Astrocyte (in vitro differentiated cells and primary cell): ENCODE measurements at regions not wholly inside any gene's neighbourhood (a gene's known extent, or its start where the extent isn't known, plus 50 kb on each side); places are given as distances from the start of the nearest gene placed in this dataset.

Source experiments
- DNase-seq: peaks from one replicate; pipeline ENCODE4 v3.0.0-alpha.2; 2010; ENCODE audit warnings: low read depth
- FAIRE-seq: peaks from 2 replicates; lab custom pipeline; 2011; peaks lifted over from hg19 to GRCh38; lab: Jason Lieb, UNC
- H2AFZ ChIP-seq: 2 replicates; pipeline ENCODE4 v1.6.0; 2012; ENCODE audit warnings: low read depth, low read length, inconsistent platforms
- H3K27ac ChIP-seq: 2 replicates; pipeline ENCODE4 v1.5.1; 2011; ENCODE audit warnings: low read depth, low read length, inconsistent platforms
- H3K27me3 ChIP-seq: 2 replicates; pipeline ENCODE4 v1.6.0; 2011; ENCODE audit warnings: low read length, inconsistent platforms; ENCODE audit not compliant: insufficient read depth
- H3K36me3 ChIP-seq: 2 replicates; pipeline ENCODE4 v1.5.1; 2011; ENCODE audit warnings: low read length, inconsistent platforms; ENCODE audit not compliant: insufficient read depth
- H3K4me1 ChIP-seq: 2 replicates; pipeline ENCODE4 v1.5.1; 2011; ENCODE audit warnings: low read length, inconsistent platforms; ENCODE audit not compliant: insufficient read depth
- H3K4me2 ChIP-seq: 2 replicates; pipeline ENCODE4 v1.6.0; 2012; ENCODE audit warnings: low read length, inconsistent platforms
- H3K4me3 ChIP-seq: 2 replicates; pipeline ENCODE4 v1.5.1; 2011; ENCODE audit warnings: low read depth, mild to moderate bottlenecking, low read length, inconsistent platforms; ENCODE audit not compliant: insufficient read depth
- H3K79me2 ChIP-seq: 2 replicates; pipeline ENCODE4 v1.6.0; 2012; ENCODE audit warnings: mild to moderate bottlenecking, low read length, inconsistent platforms; ENCODE audit not compliant: insufficient read depth
- H3K9ac ChIP-seq: 2 replicates; pipeline ENCODE4 v1.6.0; 2012; ENCODE audit warnings: mild to moderate bottlenecking, low read length, inconsistent platforms
- H3K9me3 ChIP-seq: 2 replicates; pipeline ENCODE4 v1.5.1; 2012; ENCODE audit warnings: low read depth, mild to moderate bottlenecking, low read length, inconsistent platforms; ENCODE audit not compliant: insufficient read depth
- H4K20me1 ChIP-seq: 2 replicates; pipeline ENCODE4 v1.6.0; 2012; ENCODE audit warnings: low read length, inconsistent platforms; ENCODE audit not compliant: insufficient read depth
- H3K27ac Mint-ChIP-seq: one replicate; pipeline ENCODE4 v1.8.0; 2021; ENCODE audit warnings: mild to moderate bottlenecking, mixed read lengths; ENCODE audit not compliant: unreplicated experiment
- H3K27me3 Mint-ChIP-seq: one replicate; pipeline ENCODE4 v1.8.0; 2021; ENCODE audit warnings: low read depth, mixed read lengths; ENCODE audit not compliant: unreplicated experiment
- H3K36me3 Mint-ChIP-seq: one replicate; pipeline ENCODE4 v1.8.0; 2021; ENCODE audit warnings: low read depth, mixed read lengths; ENCODE audit not compliant: unreplicated experiment
- H3K4me1 Mint-ChIP-seq: one replicate; pipeline ENCODE4 v1.8.0; 2021; ENCODE audit warnings: low read depth, mixed read lengths; ENCODE audit not compliant: unreplicated experiment
- H3K4me3 Mint-ChIP-seq: one replicate; pipeline ENCODE4 v1.8.0; 2021; ENCODE audit warnings: mild to moderate bottlenecking, moderate library complexity, mixed read lengths; ENCODE audit not compliant: unreplicated experiment
- H3K9me3 Mint-ChIP-seq: one replicate; pipeline ENCODE4 v1.8.0; 2021; ENCODE audit warnings: mild to moderate bottlenecking, mixed read lengths; ENCODE audit not compliant: unreplicated experiment
- CTCF ChIP-seq: IDR thresholded peaks from 2 replicates; pipeline ENCODE4 v1.5.1; 2011; ENCODE audit warnings: low read depth, mild to moderate bottlenecking, inconsistent platforms, low read length, moderate library complexity; ENCODE audit not compliant: insufficient read depth
- EZH2 ChIP-seq: IDR thresholded peaks from 2 replicates; pipeline ENCODE4 v1.6.1; 2012; ENCODE audit warnings: mild to moderate bottlenecking, low read length, inconsistent platforms; ENCODE audit not compliant: insufficient read depth

GRCh38 chr6:45743028-45743615 lies 272.5 kb downstream of the CLIC5 start:
- Histone ChIP-seq H3K79me2 (no peaks in the 10 kb centered on the region), H3K27me3 (no peaks in the 10 kb centered on the region), H3K27ac (no peak overlapping the region), H2AFZ (no peak overlapping the region), H4K20me1 (no peaks in the 10 kb centered on the region), H3K4me2 (no peak overlapping the region), H3K9me3 (no peaks in the 10 kb centered on the region), H3K4me1 (peaks cover 6% of the 10 kb centered on the region), H3K9ac (no peak overlapping the region), H3K4me3 (no peak overlapping the region), H3K36me3 (no peaks in the 10 kb centered on the region)
- Mint-ChIP-seq H3K4me3 (no peak overlapping the region), H3K27me3 (no peaks in the 10 kb centered on the region), H3K9me3 (peaks cover 7% of the 10 kb centered on the region), H3K4me1 (peaks cover 15% of the 10 kb centered on the region), H3K36me3 (peaks cover 2% of the 10 kb centered on the region), H3K27ac (no peak overlapping the region)
- TF ChIP-seq EZH2 (no peak), CTCF (no peak)
- FAIRE-seq (no peak), DNase-seq (no peak)

GRCh38 chr6:45742591-45742990 lies 273.1 kb downstream of the CLIC5 start:
- H3K4me3 Mint-ChIP-seq = no peak overlapping the region
- Histone ChIP-seq H3K27me3 (no peaks in the 10 kb centered on the region), H3K9me3 (no peaks in the 10 kb centered on the region), H2AFZ (no peak overlapping the region), H3K79me2 (no peaks in the 10 kb centered on the region), H4K20me1 (no peaks in the 10 kb centered on the region), H3K4me3 (no peak overlapping the region), H3K36me3 (no peaks in the 10 kb centered on the region), H3K9ac (no peak overlapping the region), H3K27ac (no peak overlapping the region), H3K4me1 (peaks cover 6% of the 10 kb centered on the region), H3K4me2 (no peak overlapping the region)
- peaks cover 2% of the 10 kb centered on the region for H3K36me3 Mint-ChIP-seq
- no peak overlapping the region for H3K27ac Mint-ChIP-seq
- peaks cover 2% of the 10 kb centered on the region for H3K9me3 Mint-ChIP-seq
- peaks cover 15% of the 10 kb centered on the region for H3K4me1 Mint-ChIP-seq
- TF ChIP-seq EZH2 = no peak
- no peak for TF ChIP-seq CTCF
- FAIRE-seq (no peak), DNase-seq (no peak)
- no peaks in the 10 kb centered on the region for H3K27me3 Mint-ChIP-seq

- TF ChIP-seq EZH2 = no peak
- TF ChIP-seq CTCF = no peak
- no peaks in the 10 kb centered on the region for H3K27me3 ChIP-seq
- H2AFZ ChIP-seq = no peak overlapping the region
- Mint-ChIP-seq H3K27me3 (no peaks in the 10 kb centered on the region), H3K9me3 (no peaks in the 10 kb centered on the region), H3K36me3 (no peaks in the 10 kb centered on the region), H3K4me1 (peaks cover 15% of the 10 kb centered on the region), H3K4me3 (no peak overlapping the region), H3K27ac (no peak overlapping the region)
- peak; percentile 22 for DNase-seq
- no peaks in the 10 kb centered on the region for H3K79me2 ChIP-seq
- no peak for FAIRE-seq
- no peaks in the 10 kb centered on the region for H4K20me1 ChIP-seq
- H3K4me2 ChIP-seq = no peak overlapping the region
- H3K4me3 ChIP-seq = no peak overlapping the region
- no peaks in the 10 kb centered on the region for H3K9me3 ChIP-seq
- peaks cover 5% of the 10 kb centered on the region for H3K4me1 ChIP-seq
- H3K27ac ChIP-seq = no peak overlapping the region
- no peaks in the 10 kb centered on the region for H3K36me3 ChIP-seq
- H3K9ac ChIP-seq = no peak overlapping the region
Measured at GRCh38 chr6:45741437-45742171, 274.1 kb downstream of the CLIC5 start.
